Stimulated activated CD8-positive, alpha-beta memory T cell treated with anti-CD3 and anti-CD28 coated beads, Interleukin-15, amount 100 ng/mL, for 4 hours (primary cell): ENCODE measurements at regions not wholly inside any gene's neighbourhood (a gene's known extent, or its start where the extent isn't known, plus 50 kb on each side); places are given as distances from the start of the nearest gene placed in this dataset.

ENCODE experiments used
- DNase-seq, 2 donors: peaks; one replicate each; pipeline ENCODE4 v3.0.0-alpha.2; 2020; ENCODE audit warnings: low read depth in 2 of 2

GRCh38 chrX:16444353-16444752 lies 205.6 kb upstream of the S100G start:
- DNase-seq: no peak

GRCh38 chrX:16445166-16445752 lies 204.7 kb upstream of the S100G start:
- peak in 1 of 2 donors; percentile 18 for DNase-seq

- no peak for DNase-seq
Measured at GRCh38 chrX:16451334-16451733, 198.6 kb upstream of the S100G start.

GRCh38 chrX:16454926-16455325 lies 195.0 kb upstream of the S100G start:
- DNase-seq: no peak

- no peak for DNase-seq
Measured at GRCh38 chrX:16457239-16457638, 192.7 kb upstream of the S100G start.

- DNase-seq: no peak
Measured at GRCh38 chrX:16458208-16458607, 191.8 kb upstream of the S100G start.

- no peak for DNase-seq
Measured at GRCh38 chrX:16459008-16459407, 190.9 kb upstream of the S100G start.

GRCh38 chrX:16461968-16462367 lies 188.0 kb upstream of the S100G start:
- no peak for DNase-seq

GRCh38 chrX:16462912-16463311 lies 187.0 kb upstream of the S100G start:
- no peak for DNase-seq

GRCh38 chrX:16464369-16464768 lies 185.6 kb upstream of the S100G start:
- DNase-seq: no peak

GRCh38 chrX:16465081-16465876 lies 184.7 kb upstream of the S100G start:
- no peak for DNase-seq

GRCh38 chrX:16466640-16467432 lies 183.1 kb upstream of the S100G start:
- no peak for DNase-seq

- no peak for DNase-seq
Measured at GRCh38 chrX:16469870-16470269, 180.1 kb upstream of the S100G start.

- no peak for DNase-seq
Measured at GRCh38 chrX:16472345-16472744, 177.6 kb upstream of the S100G start.

- DNase-seq: no peak
Measured at GRCh38 chrX:16474511-16474910, 175.4 kb upstream of the S100G start.

- no peak for DNase-seq
Measured at GRCh38 chrX:16476009-16476408, 173.9 kb upstream of the S100G start.

- no peak for DNase-seq
Measured at GRCh38 chrX:16476692-16477091, 173.3 kb upstream of the S100G start.

- no peak for DNase-seq
Measured at GRCh38 chrX:16479206-16479869, 170.6 kb upstream of the S100G start.

- DNase-seq: no peak
Measured at GRCh38 chrX:16480049-16480448, 169.9 kb upstream of the S100G start.

- peak in 1 of 2 donors; percentile 5 for DNase-seq
Measured at GRCh38 chrX:16484338-16484737, 165.6 kb upstream of the S100G start.

- no peak for DNase-seq
Measured at GRCh38 chrX:16487620-16488385, 162.2 kb upstream of the S100G start.
